Neuronal stem cell (in vitro differentiated cells): ENCODE measurements at regions not wholly inside any gene's neighbourhood (a gene's known extent, or its start where the extent isn't known, plus 50 kb on each side); places are given as distances from the start of the nearest gene placed in this dataset.

Experiments used
- DNase-seq: peaks from one replicate; pipeline ENCODE4 v3.0.0-alpha.2; 2013; ENCODE audit warnings: low spot score
- H2AFZ ChIP-seq: one replicate; pipeline ENCODE4 v1.6.1; 2013; ENCODE audit warnings: mild to moderate bottlenecking, low read length, inconsistent platforms
- H2AK5ac ChIP-seq: 2 replicates; pipeline ENCODE4 v1.6.1; 2013; ENCODE audit warnings: low read depth, mild to moderate bottlenecking, inconsistent platforms, low read length, moderate library complexity, mixed read lengths
- H2BK120ac ChIP-seq: 2 replicates; pipeline ENCODE4 v1.6.1; 2013; ENCODE audit warnings: low read depth, mild to moderate bottlenecking, inconsistent platforms, low read length, moderate library complexity, mixed read lengths
- H2BK12ac ChIP-seq: one replicate; pipeline ENCODE4 v1.6.1; 2013; ENCODE audit warnings: low read length, inconsistent platforms
- H2BK15ac ChIP-seq: 2 replicates; pipeline ENCODE4 v1.6.1; 2013; ENCODE audit warnings: mild to moderate bottlenecking, low read length, inconsistent platforms, mixed read lengths
- H2BK5ac ChIP-seq: one replicate; pipeline ENCODE4 v1.6.1; 2013; ENCODE audit warnings: inconsistent platforms, mild to moderate bottlenecking, low read length, moderate library complexity
- H3K14ac ChIP-seq: one replicate; pipeline ENCODE4 v1.6.1; 2013; ENCODE audit warnings: low read length, inconsistent platforms
- H3K18ac ChIP-seq: 2 replicates; pipeline ENCODE4 v1.6.1; 2013; ENCODE audit warnings: low read length, inconsistent platforms
- H3K23ac ChIP-seq: 2 replicates; pipeline ENCODE4 v1.6.1; 2013; ENCODE audit warnings: low read depth, mild to moderate bottlenecking, mixed read lengths, low read length, inconsistent platforms; ENCODE audit not compliant: poor library complexity
- H3K27ac ChIP-seq: replicated peaks from 3 replicates; pipeline ENCODE4 v1.5.1; 2013; ENCODE audit warnings: low read length, inconsistent platforms
- H3K27me3 ChIP-seq, 3 experiments: 2 replicates each; pipeline ENCODE4 v1.6.1; 2013; ENCODE audit warnings: low read length in 3 of 3, mild to moderate bottlenecking in 2 of 3, inconsistent platforms in 1 of 3, low read depth in 1 of 3, mixed read lengths in 1 of 3, moderate library complexity in 1 of 3; ENCODE audit not compliant: control insufficient read depth in 3 of 3, insufficient read depth in 3 of 3
- H3K36me3 ChIP-seq, 2 donors: replicated peaks in 1 of 2; 2 replicates each; pipeline ENCODE4 v1.6.1; 2013; ENCODE audit warnings: low read length in 2 of 2; ENCODE audit not compliant: control insufficient read depth in 2 of 2, insufficient read depth in 2 of 2
- H3K4ac ChIP-seq: 2 replicates; pipeline ENCODE4 v1.6.1; 2013; ENCODE audit warnings: inconsistent platforms, mild to moderate bottlenecking, low read length, moderate library complexity
- H3K4me1 ChIP-seq, 2 donors: 1 replicate in 1 of 2; 2 replicates in 1 of 2; pipeline ENCODE4 v1.6.1; 2013; ENCODE audit warnings: low read length in 2 of 2, low read depth in 1 of 2; ENCODE audit not compliant: control insufficient read depth in 2 of 2, insufficient read depth in 1 of 2
- H3K4me2 ChIP-seq: one replicate; pipeline ENCODE4 v1.6.1; 2013; ENCODE audit warnings: mild to moderate bottlenecking, low read length, inconsistent platforms; ENCODE audit not compliant: insufficient read depth, poor library complexity, severe bottlenecking
- H3K4me3 ChIP-seq, 2 donors: 2 replicates each; pipeline ENCODE4 v1.5.1; 2013; ENCODE audit warnings: low read length in 2 of 2, mild to moderate bottlenecking in 2 of 2, inconsistent platforms in 1 of 2, moderate library complexity in 1 of 2
- H3K79me1 ChIP-seq: one replicate; pipeline ENCODE4 v1.6.1; 2013; ENCODE audit warnings: low read depth, mild to moderate bottlenecking, inconsistent platforms, low read length, moderate library complexity
- H3K9ac ChIP-seq: one replicate; pipeline ENCODE4 v1.6.1; 2013; ENCODE audit warnings: mild to moderate bottlenecking, low read depth, low read length, inconsistent platforms; ENCODE audit not compliant: poor library complexity
- H3K9me3 ChIP-seq, 2 donors: replicated peaks in 1 of 2; 2 replicates each; pipeline versions ENCODE3 to v1.6.1; 2013; ENCODE audit warnings: low read length in 2 of 2, mild to moderate bottlenecking in 2 of 2, inconsistent platforms in 1 of 2, low read depth in 1 of 2, mixed read lengths in 1 of 2, moderate library complexity in 1 of 2; ENCODE audit not compliant: control insufficient read depth in 2 of 2, insufficient read depth in 1 of 2
- H4K8ac ChIP-seq: one replicate; pipeline ENCODE4 v1.6.1; 2013; ENCODE audit warnings: low read depth, mild to moderate bottlenecking, inconsistent platforms, low read length, moderate library complexity
- H4K91ac ChIP-seq: one replicate; pipeline ENCODE4 v1.6.1; 2013; ENCODE audit warnings: low read length, low read depth, mild to moderate bottlenecking, inconsistent platforms; ENCODE audit not compliant: poor library complexity
- WGBS, 2 donors: extraction: QIAGEN DNeasy Blood & Tissue Kit; methylation state at CpG; one replicate each; pipeline ENCODE4 v1.1.7; 2013; ENCODE audit warnings: missing lambda C conversion rate in 2 of 2, mixed read lengths in 1 of 2; ENCODE audit not compliant: insufficient read length in 2 of 2, insufficient replicate concordance in 1 of 2; ENCODE audit errors: extremely low coverage in 2 of 2; 5-methylcytosine and 5-hydroxymethylcytosine counted together

DNA sequence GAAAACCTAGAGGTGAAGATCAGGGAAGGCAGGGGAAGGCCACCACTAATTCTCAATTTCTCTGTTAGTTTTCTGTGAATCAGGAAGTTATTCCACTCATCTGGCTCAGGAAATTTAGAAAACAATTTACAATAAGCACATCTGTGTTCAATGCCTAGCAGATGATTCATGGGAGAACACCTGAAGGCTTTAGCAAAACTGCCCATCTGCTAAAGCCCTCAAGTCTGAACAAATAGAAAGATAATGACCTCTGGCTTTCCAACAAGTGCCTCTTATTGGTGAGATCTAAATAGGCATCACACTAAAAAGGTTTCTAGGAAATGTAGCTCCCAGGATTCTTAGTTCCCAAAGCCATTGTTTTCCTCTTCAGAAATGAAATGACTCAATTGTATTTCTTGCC lies 122.1 kb upstream of the GNPDA2 start:
- no peak overlapping the region for H3K4me2 ChIP-seq
- no peak overlapping the region for H4K91ac ChIP-seq
- H3K4me1 ChIP-seq, result no peaks in the 10 kb centered on the region
- H2AFZ ChIP-seq, result no peak overlapping the region
- no peak for DNase-seq
- H2AK5ac ChIP-seq, result no peak overlapping the region
- H3K14ac ChIP-seq, result no peak overlapping the region
- no peaks in the 10 kb centered on the region for H3K79me1 ChIP-seq
- no peaks in the 10 kb centered on the region for H3K27me3 ChIP-seq
- no peak overlapping the region for H3K9ac ChIP-seq
- no peak overlapping the region for H4K8ac ChIP-seq
- no peak overlapping the region for H3K18ac ChIP-seq
- no peaks in the 10 kb centered on the region for H3K36me3 ChIP-seq
- H3K9me3 ChIP-seq, result no peaks in the 10 kb centered on the region
- no peak overlapping the region for H2BK5ac ChIP-seq
- no peak overlapping the region for H3K4me3 ChIP-seq
- H2BK15ac ChIP-seq, result no peak overlapping the region
- H3K4ac ChIP-seq, result no peak overlapping the region
- H2BK120ac ChIP-seq, result no peak overlapping the region
- H2BK12ac ChIP-seq, result no peak overlapping the region
- H3K23ac ChIP-seq, result no peak overlapping the region
- no peak overlapping the region for H3K27ac ChIP-seq

DNA sequence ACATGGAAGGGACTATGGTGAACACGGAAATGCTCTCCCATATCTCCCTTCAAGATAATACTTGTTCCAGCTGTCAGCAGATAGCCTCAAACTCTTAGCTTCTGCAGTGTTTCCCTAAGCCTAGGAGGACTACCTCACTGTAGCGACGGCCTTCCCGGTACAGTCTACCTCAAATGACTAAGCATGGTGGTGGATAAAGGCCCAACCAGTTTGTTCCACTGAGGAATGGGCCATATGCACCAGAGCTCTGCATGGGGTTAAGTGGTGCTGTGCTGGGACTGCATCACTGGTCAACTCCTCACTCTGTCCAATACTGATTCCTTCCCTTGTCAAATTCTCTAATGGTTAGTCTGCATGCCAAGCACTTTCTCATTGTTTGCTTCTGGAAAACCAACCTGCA lies 119.6 kb upstream of the GNPDA2 start:
- H2BK15ac ChIP-seq, result no peak overlapping the region
- H2BK5ac ChIP-seq, result no peak overlapping the region
- H2BK120ac ChIP-seq, result no peak overlapping the region
- H3K27ac ChIP-seq, result no peak overlapping the region
- no peak overlapping the region for H2AFZ ChIP-seq
- H3K4me1 ChIP-seq, result no peaks in the 10 kb centered on the region
- no peaks in the 10 kb centered on the region for H3K79me1 ChIP-seq
- H2AK5ac ChIP-seq, result no peak overlapping the region
- no peak overlapping the region for H4K8ac ChIP-seq
- no peaks in the 10 kb centered on the region for H3K9me3 ChIP-seq
- no peak overlapping the region for H3K23ac ChIP-seq
- H3K36me3 ChIP-seq, result no peaks in the 10 kb centered on the region
- no CpG with 5 or more reads among the region's 4 CpGs for WGBS, 2 donors
- no peak for DNase-seq
- no peak overlapping the region for H2BK12ac ChIP-seq
- no peak overlapping the region for H3K4me3 ChIP-seq
- H3K18ac ChIP-seq, result no peak overlapping the region
- H3K4me2 ChIP-seq, result no peak overlapping the region
- no peak overlapping the region for H4K91ac ChIP-seq
- no peak overlapping the region for H3K9ac ChIP-seq
- no peaks in the 10 kb centered on the region for H3K27me3 ChIP-seq
- H3K4ac ChIP-seq, result no peak overlapping the region
- H3K14ac ChIP-seq, result no peak overlapping the region

DNA sequence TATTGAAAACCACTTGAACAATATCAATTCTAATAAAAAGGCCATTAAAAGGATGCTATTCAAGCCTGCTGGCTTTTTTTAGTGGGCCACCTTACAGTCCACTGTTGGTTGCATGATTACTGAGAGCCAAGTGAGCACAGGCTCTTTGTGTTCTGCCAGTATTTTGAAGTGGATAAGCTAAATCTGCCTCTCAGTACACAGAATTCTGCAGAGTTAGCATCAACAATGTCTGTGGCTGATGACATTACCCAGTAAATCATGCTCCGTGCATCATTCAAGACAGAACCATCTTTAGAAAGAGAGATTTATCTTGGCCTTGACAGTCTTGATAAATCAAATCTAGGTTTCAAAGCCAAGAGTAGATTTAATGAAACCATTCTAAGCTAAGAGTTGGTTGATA lies 119.0 kb upstream of the GNPDA2 start:
- H3K4me1 ChIP-seq, result no peaks in the 10 kb centered on the region
- H3K18ac ChIP-seq, result no peak overlapping the region
- WGBS, 2 donors, result no CpG with 5 or more reads among the region's 1 CpG
- no peak overlapping the region for H3K23ac ChIP-seq
- no peak overlapping the region for H3K9ac ChIP-seq
- no peak overlapping the region for H3K14ac ChIP-seq
- no peak for DNase-seq
- H2BK5ac ChIP-seq, result no peak overlapping the region
- H3K4ac ChIP-seq, result no peak overlapping the region
- no peak overlapping the region for H2BK12ac ChIP-seq
- no peak overlapping the region for H3K27ac ChIP-seq
- H3K4me3 ChIP-seq, result no peak overlapping the region
- no peak overlapping the region for H2BK120ac ChIP-seq
- no peak overlapping the region for H3K4me2 ChIP-seq
- no peaks in the 10 kb centered on the region for H3K9me3 ChIP-seq
- no peak overlapping the region for H4K8ac ChIP-seq
- H2AFZ ChIP-seq, result no peak overlapping the region
- H3K27me3 ChIP-seq, result no peaks in the 10 kb centered on the region
- H2BK15ac ChIP-seq, result no peak overlapping the region
- H2AK5ac ChIP-seq, result no peak overlapping the region
- no peaks in the 10 kb centered on the region for H3K79me1 ChIP-seq
- no peak overlapping the region for H4K91ac ChIP-seq
- H3K36me3 ChIP-seq, result no peaks in the 10 kb centered on the region

DNA sequence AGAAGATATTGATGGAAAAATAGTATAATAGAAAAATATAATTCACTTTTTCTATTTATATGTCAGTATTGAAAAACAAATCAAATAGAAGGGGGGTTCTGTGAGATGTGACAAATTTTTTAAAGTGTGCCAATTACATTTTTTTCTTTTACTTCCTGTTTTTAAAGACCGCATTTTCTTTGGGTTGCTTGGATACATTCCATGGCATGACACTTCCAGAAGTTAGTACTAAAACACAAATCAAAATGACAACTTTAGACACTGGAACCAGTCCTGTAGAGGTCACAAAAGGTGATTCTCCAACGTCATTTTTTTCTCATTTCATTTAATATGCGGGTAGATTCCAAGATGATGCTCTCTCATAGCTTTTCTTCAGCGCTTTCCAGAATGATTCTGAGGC lies 116.2 kb upstream of the GNPDA2 start:
- no peak overlapping the region for H2BK12ac ChIP-seq
- no peak overlapping the region for H4K91ac ChIP-seq
- H3K4me2 ChIP-seq, result no peak overlapping the region
- H3K36me3 ChIP-seq, result no peaks in the 10 kb centered on the region
- H2BK120ac ChIP-seq, result no peak overlapping the region
- H3K4me1 ChIP-seq, result no peaks in the 10 kb centered on the region
- H3K9me3 ChIP-seq, result no peaks in the 10 kb centered on the region
- no peak overlapping the region for H3K23ac ChIP-seq
- H4K8ac ChIP-seq, result no peak overlapping the region
- no peak overlapping the region for H3K14ac ChIP-seq
- H3K18ac ChIP-seq, result no peak overlapping the region
- DNase-seq, result no peak
- no peak overlapping the region for H3K9ac ChIP-seq
- no peaks in the 10 kb centered on the region for H3K79me1 ChIP-seq
- H2AFZ ChIP-seq, result no peak overlapping the region
- H2BK15ac ChIP-seq, result no peak overlapping the region
- no CpG with 5 or more reads among the region's 4 CpGs for WGBS, 2 donors
- H3K27ac ChIP-seq, result no peak overlapping the region
- no peak overlapping the region for H2BK5ac ChIP-seq
- H3K4ac ChIP-seq, result no peak overlapping the region
- no peak overlapping the region for H2AK5ac ChIP-seq
- H3K4me3 ChIP-seq, result no peak overlapping the region
- no peaks in the 10 kb centered on the region for H3K27me3 ChIP-seq
